ENCODE measurements at regions not wholly inside any gene's neighbourhood (a gene's known extent, or its start where the extent isn't known, plus 50 kb on each side); places are given as distances from the start of the nearest gene placed in this dataset.
"Not testable (repeated sequence)": the region's sequence is repeated elsewhere in the genome, so short reads cannot be mapped to it uniquely, and the experiment has no call there.

DNA sequence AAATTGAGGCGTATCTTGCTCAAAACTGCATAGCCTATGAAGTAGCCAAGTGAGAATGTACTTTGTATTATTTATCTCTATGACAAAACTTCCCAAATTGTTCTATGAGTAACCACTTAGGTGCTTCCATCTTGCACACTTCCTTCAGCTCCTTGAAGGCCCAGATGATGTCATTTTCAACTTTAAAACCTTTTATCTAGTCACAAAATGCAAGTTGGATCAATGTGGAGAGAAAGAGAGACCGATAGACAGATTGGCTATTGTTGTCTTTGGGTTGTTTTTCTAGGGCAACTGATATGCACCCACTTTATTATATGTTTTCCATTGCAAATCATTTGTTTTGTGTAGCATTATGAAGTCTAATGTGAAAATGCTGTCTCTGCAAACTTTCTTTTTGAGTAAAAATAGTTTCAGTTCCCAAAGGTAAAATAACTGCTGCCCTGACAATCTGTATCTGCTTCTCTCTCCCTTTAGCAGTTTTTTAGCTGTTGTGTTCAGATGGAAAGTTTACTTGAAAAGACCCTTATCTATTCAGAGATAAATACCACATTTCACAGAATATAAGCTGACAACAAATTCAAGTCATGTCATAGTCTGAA lies 73.7 kb upstream of the CITED2 start:
- Histone ChIP-seq H3K36me3 (no peaks in the 10 kb centered on the region), H3K9me3 (no peaks in the 10 kb centered on the region), H3K4me3 (no peak overlapping the region), H3K4me1 (peaks cover 0 to 13% (median 0%) of the 10 kb centered on the region in 3 donors), H3K27ac (no peak overlapping the region), H3K27me3 (no peaks in the 10 kb centered on the region)
- WGBS, 2 donors: 71 to 76% methylated on average over 2 of the region's 2 CpGs
- intact Hi-C loops (cut with DNase I): no loop called here
- TF ChIP-seq, protein P1, sequence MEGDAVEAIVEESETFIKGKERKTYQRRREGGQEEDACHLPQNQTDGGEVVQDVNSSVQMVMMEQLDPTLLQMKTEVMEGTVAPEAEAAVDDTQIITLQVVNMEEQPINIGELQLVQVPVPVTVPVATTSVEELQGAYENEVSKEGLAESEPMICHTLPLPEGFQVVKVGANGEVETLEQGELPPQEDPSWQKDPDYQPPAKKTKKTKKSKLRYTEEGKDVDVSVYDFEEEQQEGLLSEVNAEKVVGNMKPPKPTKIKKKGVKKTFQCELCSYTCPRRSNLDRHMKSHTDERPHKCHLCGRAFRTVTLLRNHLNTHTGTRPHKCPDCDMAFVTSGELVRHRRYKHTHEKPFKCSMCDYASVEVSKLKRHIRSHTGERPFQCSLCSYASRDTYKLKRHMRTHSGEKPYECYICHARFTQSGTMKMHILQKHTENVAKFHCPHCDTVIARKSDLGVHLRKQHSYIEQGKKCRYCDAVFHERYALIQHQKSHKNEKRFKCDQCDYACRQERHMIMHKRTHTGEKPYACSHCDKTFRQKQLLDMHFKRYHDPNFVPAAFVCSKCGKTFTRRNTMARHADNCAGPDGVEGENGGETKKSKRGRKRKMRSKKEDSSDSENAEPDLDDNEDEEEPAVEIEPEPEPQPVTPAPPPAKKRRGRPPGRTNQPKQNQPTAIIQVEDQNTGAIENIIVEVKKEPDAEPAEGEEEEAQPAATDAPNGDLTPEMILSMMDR (IDR thresholded peaks at IDR 0.05): no peak
- TF ChIP-seq POLR2A (IDR thresholded peaks at IDR 0.05): no peak
- no peak for DNase-seq

DNA sequence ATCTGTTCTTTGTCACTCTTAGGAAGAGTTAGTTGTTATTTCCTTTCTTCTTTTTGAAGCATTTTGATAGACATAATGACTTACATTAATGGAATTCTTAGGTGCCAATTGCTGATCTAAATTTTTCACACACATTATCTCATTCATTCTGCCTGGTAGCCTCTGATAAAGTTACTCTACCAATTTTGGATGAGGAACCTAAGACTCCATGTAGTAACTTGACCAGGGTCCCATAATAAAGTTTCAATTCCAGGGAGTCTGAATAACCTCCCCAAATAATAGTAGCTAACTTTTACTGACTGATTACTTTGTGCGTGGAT lies 73.2 kb upstream of the CITED2 start:
- no peak for DNase-seq
- H3K4me1 ChIP-seq: peaks cover 0 to 10% (median 0%) of the 10 kb centered on the region in 3 donors
- no peaks in the 10 kb centered on the region for H3K36me3 ChIP-seq
- no peak for TF ChIP-seq POLR2A (IDR thresholded peaks at IDR 0.05)
- TF ChIP-seq, protein P1 (IDR thresholded peaks at IDR 0.05): no peak
- H3K4me3 ChIP-seq: no peak overlapping the region
- WGBS, 2 donors: 86 to 94% methylated on average over 1 of the region's 1 CpG
- no peak overlapping the region for H3K27ac ChIP-seq
- H3K27me3 ChIP-seq: no peaks in the 10 kb centered on the region
- intact Hi-C loops (cut with DNase I): no loop called here
- H3K9me3 ChIP-seq: no peaks in the 10 kb centered on the region

DNA sequence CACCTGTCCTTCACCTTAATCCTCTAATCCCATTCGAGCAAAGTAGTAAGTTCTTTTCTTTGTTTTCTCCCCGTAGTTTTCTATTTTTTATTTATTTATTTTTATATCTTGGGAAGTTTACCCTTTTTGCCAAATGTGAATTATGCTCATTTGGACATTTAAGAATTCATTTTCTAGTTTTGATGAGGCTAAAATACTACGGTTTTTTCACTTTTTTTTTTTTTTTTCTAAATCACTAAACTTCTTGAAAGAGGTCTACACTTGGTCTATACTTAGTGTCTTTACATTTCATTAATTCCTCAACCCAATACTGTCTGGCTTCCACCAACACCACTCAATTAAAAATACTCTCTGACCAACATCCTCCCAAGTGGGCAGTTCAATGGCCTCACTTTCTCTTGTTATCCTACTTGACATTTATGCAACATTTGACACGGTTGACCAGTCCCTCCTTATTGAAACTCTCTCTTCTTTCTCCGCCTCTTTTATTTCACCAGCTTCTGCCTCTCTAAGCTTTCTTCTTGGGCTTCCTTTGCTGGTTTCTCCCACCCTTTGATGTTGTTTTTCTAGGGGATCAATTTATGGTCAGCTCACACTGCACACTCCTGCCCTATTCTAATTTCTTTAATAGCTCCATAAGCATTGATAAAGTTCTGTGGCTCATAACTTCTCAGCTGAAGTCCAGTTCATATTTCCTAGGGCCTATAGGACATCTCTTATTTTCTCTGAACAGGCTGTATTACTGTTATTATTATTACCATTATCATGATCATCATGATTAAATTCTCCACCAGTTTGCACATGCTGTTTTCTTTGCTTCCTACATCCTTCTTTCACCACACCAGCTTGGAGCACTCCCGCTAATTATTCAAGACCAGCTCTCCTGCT lies 72.6 kb upstream of the CITED2 start:
- no peak overlapping the region for H3K27ac ChIP-seq
- H3K27me3 ChIP-seq: no peaks in the 10 kb centered on the region
- intact Hi-C loops (cut with DNase I): no loop called here
- H3K36me3 ChIP-seq: no peaks in the 10 kb centered on the region
- no peak for TF ChIP-seq POLR2A (IDR thresholded peaks at IDR 0.05)
- TF ChIP-seq, protein P1 (IDR thresholded peaks at IDR 0.05): no peak
- H3K4me3 ChIP-seq: no peak overlapping the region
- no peaks in the 10 kb centered on the region for H3K9me3 ChIP-seq
- H3K4me1 ChIP-seq: peaks cover 0 to 9% (median 0%) of the 10 kb centered on the region in 3 donors
- no peak for DNase-seq
- WGBS, 2 donors: 83 to 87% methylated on average over 6 of the region's 6 CpGs

DNA sequence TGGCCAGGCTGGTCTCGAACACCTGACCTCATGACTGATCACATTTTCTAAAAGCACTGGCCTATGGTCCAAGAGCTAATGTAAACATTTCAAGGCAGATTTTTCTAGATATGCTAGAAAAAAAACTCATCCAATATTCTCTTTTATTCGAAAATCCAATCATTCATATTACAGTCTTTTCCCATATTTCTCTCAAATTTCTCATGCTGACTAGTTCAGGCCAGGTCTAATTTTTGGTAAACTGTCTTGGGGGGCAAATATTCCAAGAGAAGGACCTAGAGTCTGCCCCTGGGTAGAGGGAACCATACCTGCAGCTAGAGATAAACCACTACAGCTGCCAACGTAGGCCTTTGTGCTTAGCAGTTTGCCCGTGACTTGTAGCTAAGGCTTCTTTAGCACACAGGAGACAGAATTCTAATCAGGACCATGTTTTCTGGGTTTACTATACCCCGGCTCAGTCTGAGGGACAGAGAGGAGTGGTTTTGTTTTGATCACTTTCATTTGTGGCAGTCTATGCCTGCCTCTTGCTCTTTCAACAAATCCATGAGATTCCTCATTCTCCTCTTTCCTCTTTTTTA lies 71.8 kb upstream of the CITED2 start:
- Histone ChIP-seq H3K4me3 (no peak overlapping the region), H3K9me3 (no peaks in the 10 kb centered on the region), H3K27ac (no peak overlapping the region), H3K4me1 (peaks cover 0 to 9% (median 0%) of the 10 kb centered on the region in 3 donors), H3K27me3 (no peaks in the 10 kb centered on the region), H3K36me3 (no peaks in the 10 kb centered on the region)
- intact Hi-C loops (cut with DNase I): no loop called here
- WGBS, 2 donors: 90 to 91% methylated on average over 5 of the region's 5 CpGs
- DNase-seq: no peak
- TF ChIP-seq POLR2A (IDR thresholded peaks at IDR 0.05): no peak
- TF ChIP-seq, protein P1 (IDR thresholded peaks at IDR 0.05): no peak

DNA sequence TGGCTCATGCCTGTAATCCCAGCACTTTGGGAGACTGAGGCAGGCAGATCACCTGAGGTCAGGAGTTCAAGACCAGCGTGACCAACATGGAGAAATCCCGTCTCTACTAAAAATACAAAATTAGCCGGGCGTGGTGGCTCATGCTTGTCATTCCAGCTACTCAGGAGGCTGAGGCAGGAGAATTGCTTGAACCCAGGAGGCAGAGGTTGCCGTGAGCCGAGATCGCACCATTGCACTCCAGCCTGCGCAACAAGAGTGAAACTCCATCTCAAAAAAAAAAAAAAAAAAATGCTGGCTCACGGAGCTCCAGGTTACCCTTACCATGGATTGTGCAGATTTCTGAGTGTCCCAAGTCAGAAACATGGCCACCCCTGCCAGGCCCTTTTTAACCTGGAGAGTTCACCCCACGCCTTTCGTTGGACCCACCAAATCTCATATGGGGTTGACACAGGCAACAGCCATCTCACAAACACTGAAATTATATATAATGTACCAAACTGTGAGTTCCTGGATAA lies 69.9 kb upstream of the CITED2 start:
- intact Hi-C loops (cut with DNase I); H3K4me1 ChIP-seq; H3K4me3 ChIP-seq; H3K27ac ChIP-seq; H3K36me3 ChIP-seq; H3K27me3 ChIP-seq; H3K9me3 ChIP-seq; DNase-seq: not testable (repeated sequence)
- WGBS, 2 donors: 96% methylated on average over 8 to 11 of the region's 11 CpGs
